ENCODE measurements at regions not wholly inside any gene's neighbourhood (a gene's known extent, or its start where the extent isn't known, plus 50 kb on each side); places are given as distances from the start of the nearest gene placed in this dataset.

DNA sequence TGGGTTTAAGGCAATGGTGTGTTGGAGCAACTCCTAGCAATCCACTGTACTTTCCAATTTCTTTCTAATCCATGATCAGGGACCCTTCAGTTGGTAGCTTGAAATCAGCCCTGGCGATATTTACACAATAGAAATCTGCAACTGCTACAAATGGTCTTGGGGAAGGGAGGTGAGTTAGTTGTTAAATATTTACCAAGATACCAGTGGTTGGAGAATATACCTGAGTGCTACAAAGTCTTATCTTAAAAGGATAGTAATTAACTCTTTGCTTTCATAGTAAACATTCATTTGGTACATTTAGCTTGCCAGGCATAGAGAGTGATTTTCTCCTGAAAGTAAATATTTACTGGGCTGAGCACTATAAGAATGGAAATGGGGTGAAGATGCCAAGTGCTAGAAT lies 568.2 kb downstream of the BCKDHB start (continued):
- no peak for TF ChIP-seq REST (IDR thresholded peaks at IDR 0.05; ENCODE audit: low read depth)
- no peak for TF ChIP-seq ATF3 (IDR thresholded peaks at IDR 0.05)

DNA sequence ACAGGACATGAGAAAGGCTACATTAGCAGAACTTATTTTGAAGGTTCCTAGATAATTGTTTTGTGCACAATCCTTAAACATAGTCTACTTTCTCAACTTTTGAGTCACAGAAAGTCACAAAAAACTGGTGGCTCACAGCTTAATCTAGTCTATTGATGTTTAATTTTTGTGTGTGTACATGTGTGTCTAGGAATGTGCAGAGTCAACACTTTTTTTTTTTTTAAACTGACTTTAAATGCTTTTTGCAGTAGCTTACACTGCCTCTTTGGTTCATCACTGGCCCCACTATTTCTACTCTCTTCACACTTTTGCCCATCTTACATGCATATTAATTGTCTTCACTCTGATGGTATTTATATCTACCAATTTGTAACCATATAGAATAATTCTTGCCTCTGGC lies 566.9 kb downstream of the BCKDHB start:
- TF ChIP-seq TCF7L2 (IDR thresholded peaks at IDR 0.05; ENCODE audit: borderline replicate concordance, extremely low read depth, insufficient read depth, insufficient read length) (no peak), EZH2phosphoT487 (IDR thresholded peaks at IDR 0.05; ENCODE audit: borderline replicate concordance) (no peak)
- no peaks in the 10 kb centered on the region for H3K27me3 ChIP-seq (ENCODE audit: insufficient read depth, low read length)
- H3K4me2 ChIP-seq (ENCODE audit: low read length): no peak overlapping the region
- ATAC-seq (no peak), DNase-seq (ENCODE audit: low read depth, low spot score) (no peak)
- H3K27ac ChIP-seq (ENCODE audit: low read depth, low read length): no peak overlapping the region
- H3K4me1 ChIP-seq (ENCODE audit: control insufficient read depth in 1 of 2, insufficient read depth in 2 of 2, low read length in 2 of 2): no peaks in the 10 kb centered on the region
- H3K36me3 ChIP-seq (ENCODE audit: control insufficient read depth in 1 of 2, insufficient read depth in 2 of 2, low read length in 2 of 2): no peaks in the 10 kb centered on the region
- 0 out of 4 replicates have a peak, but pooled peaks cover 0 to 3% of the 10 kb centered on the region in 2 experiments for H3K9me3 ChIP-seq (ENCODE audit: control insufficient read depth in 1 of 2, insufficient read depth in 1 of 2, low read depth in 1 of 2, low read length in 2 of 2)
- intact Hi-C loops (cut with micrococcal nuclease): no loop called here
- RAD21 ChIA-PET (ENCODE audit: low non-redundant PET in 1 of 2, low total read pairs in 2 of 2, uncharacterized antibody in 2 of 2, unreplicated experiment in 2 of 2): no interaction called here
- no peak overlapping the region for H2AFZ ChIP-seq (ENCODE audit: low read depth, low read length, poor library complexity, severe bottlenecking)
- POLR2A ChIA-PET: no interaction called here
- no peaks in the 10 kb centered on the region for H3K79me2 ChIP-seq (ENCODE audit: insufficient read depth, low read length)
- H3K9me2 ChIP-seq (ENCODE audit: insufficient read depth): no peaks in the 10 kb centered on the region
- H3K4me3 ChIP-seq (replicated peaks in 1 of 2; ENCODE audit: low read depth in 1 of 2, low read length in 2 of 2): no peak overlapping the region
- H3K9ac ChIP-seq (ENCODE audit: low read length): no peak overlapping the region
- CTCF ChIA-PET: no interaction called here
- no TSS peak for BruUV-seq (replicated peaks)
- H4K20me1 ChIP-seq (ENCODE audit: insufficient read depth): no peaks in the 10 kb centered on the region
